SJSA1 (cell line): ENCODE measurements at regions not wholly inside any gene's neighbourhood (a gene's known extent, or its start where the extent isn't known, plus 50 kb on each side); places are given as distances from the start of the nearest gene placed in this dataset.
"Not testable (repeated sequence)": the region's sequence is repeated elsewhere in the genome, so short reads cannot be mapped to it uniquely, and the experiment has no call there.

ENCODE experiments used
- DNase-seq, 2 experiments: peaks; one replicate each; pipeline ENCODE4 v3.0.0-alpha.2; 2015 to 2020; ENCODE audit warnings: low spot score in 2 of 2, low read depth in 1 of 2
- H3K27ac ChIP-seq: fragments of 250-450 bp; sonication (Bioruptor Pico); 2 replicates; pipeline ENCODE4 v1.5.1; 2020; ENCODE audit warnings: mild to moderate bottlenecking, moderate library complexity
- H3K27me3 ChIP-seq: fragments of 250-450 bp; sonication (Bioruptor Pico); replicated peaks from 2 replicates; pipeline ENCODE4 v1.5.1; 2020; ENCODE audit warnings: mild to moderate bottlenecking, moderate library complexity
- H3K36me3 ChIP-seq: fragments of 250-450 bp; sonication (Bioruptor Pico); 2 replicates; pipeline ENCODE4 v1.5.1; 2020; ENCODE audit warnings: mild to moderate bottlenecking
- H3K4me1 ChIP-seq: fragments of 250-450 bp; sonication (Bioruptor Pico); replicated peaks from 2 replicates; pipeline ENCODE4 v1.6.1; 2021; ENCODE audit warnings: mild to moderate bottlenecking
- H3K4me3 ChIP-seq: fragments of 250-450 bp; sonication (Bioruptor Pico); 2 replicates; pipeline ENCODE4 v1.5.1; 2020; ENCODE audit warnings: mild to moderate bottlenecking
- H3K9me3 ChIP-seq: fragments of 250-450 bp; sonication (Bioruptor Pico); replicated peaks from 2 replicates; pipeline ENCODE4 v1.5.1; 2020; ENCODE audit warnings: mild to moderate bottlenecking

DNA sequence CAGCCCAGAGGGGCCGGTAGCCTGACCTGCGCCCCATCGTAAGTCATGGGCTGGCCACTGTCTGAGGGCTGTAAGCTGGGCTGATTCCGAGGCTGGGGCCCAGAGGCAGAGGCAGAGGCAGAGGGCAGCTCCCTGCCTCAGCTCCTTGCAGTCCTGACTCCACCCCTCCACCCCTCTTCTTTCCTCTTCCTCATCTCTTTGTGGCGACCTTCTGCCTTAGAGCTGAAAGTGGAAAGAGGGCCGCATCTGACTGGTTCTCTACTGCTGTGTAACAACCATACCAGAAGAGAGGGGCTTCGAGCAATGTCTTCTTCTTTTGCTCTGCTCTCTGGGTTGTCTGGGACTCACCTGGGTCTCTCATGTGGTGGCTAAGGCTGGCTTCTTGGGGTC, 179.1 kb downstream of the RPS24 start:
- Histone ChIP-seq H3K9me3 (no peaks in the 10 kb centered on the region), H3K27me3 (no peaks in the 10 kb centered on the region), H3K27ac (no peak overlapping the region), H3K36me3 (no peaks in the 10 kb centered on the region), H3K4me1 (peaks cover under 1% of the 10 kb centered on the region; the same call in 1 of the 2 replicates), H3K4me3 (no peak overlapping the region)
- DNase-seq, result no peak

DNA sequence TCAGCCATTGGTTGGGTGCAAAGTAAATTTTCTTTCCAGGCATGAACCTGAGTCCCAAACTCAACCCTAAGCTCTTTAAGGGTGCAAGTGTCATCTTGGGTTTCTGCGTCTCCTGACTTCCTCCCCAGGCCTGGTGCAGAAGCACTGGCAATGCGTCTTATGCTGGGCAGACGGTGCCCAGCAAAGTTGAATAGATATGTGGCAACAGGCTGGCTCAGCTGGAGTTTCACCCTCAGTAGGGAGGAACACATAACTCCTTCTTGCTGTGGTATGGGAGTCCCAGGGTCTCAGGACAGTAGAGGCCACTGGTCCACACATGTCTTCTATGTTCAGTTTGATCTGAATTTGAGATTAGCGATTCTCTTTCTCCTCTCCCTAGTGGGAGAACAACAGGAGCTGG, 181.3 kb downstream of the RPS24 start:
- no peaks in the 10 kb centered on the region; the same call in none of the 2 replicates for H3K4me1 ChIP-seq
- H3K27ac ChIP-seq, result no peak overlapping the region
- H3K27me3 ChIP-seq, result no peaks in the 10 kb centered on the region

DNA sequence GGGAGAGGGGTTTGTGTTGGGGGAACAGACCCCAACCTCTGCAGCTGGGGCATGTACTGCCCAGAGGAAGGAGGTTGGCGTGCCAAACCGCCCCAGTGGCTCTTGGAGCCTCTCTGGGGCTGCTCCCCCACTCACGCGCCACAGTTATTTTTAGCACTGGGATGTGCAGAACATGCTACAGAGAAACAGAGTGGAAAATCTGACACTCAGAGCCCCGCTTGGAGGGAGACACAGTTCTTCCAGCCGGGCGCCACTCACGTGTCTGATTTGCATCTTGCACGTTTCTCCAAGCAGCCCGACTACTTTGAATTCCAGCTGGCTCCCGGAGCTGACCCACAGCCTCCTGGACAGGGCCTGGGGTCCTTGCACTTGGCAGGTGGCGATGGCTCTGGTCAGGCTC, 182.0 kb downstream of the RPS24 start:
- H3K27ac ChIP-seq, result no peak overlapping the region
- H3K9me3 ChIP-seq, result no peaks in the 10 kb centered on the region
- H3K36me3 ChIP-seq, result no peaks in the 10 kb centered on the region
- H3K4me1 ChIP-seq, result no peaks in the 10 kb centered on the region; the same call in none of the 2 replicates
- H3K4me3 ChIP-seq, result no peak overlapping the region
- no peak for DNase-seq
- H3K27me3 ChIP-seq, result no peaks in the 10 kb centered on the region

More for the DNA sequence above, 181.3 kb downstream of the RPS24 start:
- Histone ChIP-seq H3K9me3 (no peaks in the 10 kb centered on the region), H3K4me3 (no peak overlapping the region), H3K36me3 (no peaks in the 10 kb centered on the region)
- DNase-seq, result no peak

DNA sequence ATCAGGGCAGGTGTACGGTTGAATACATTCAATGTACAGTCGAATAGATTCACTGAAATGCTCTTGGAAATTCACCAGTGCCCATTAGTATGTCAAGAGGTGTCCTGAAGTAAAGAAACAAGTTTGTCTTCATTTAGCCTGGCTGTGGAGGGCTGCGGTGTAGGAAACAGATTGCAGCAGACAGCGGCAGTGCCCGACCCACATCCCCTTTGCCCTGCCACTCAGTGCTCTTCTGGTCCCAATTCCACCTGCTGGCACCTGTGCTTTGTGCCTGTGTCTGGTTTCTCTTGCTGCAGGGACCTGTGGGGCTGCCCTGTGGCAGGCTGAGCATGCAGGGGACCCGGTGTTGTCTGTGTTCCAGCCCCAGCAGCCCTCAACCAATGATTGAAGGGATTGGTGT, 183.7 kb downstream of the RPS24 start:
- H3K4me1 ChIP-seq, result no peaks in the 10 kb centered on the region; the same call in 1 of the 2 replicates
- H3K27me3 ChIP-seq, result no peaks in the 10 kb centered on the region
- no peaks in the 10 kb centered on the region for H3K9me3 ChIP-seq
- H3K27ac ChIP-seq, result no peak overlapping the region
- no peak overlapping the region for H3K4me3 ChIP-seq
- no peaks in the 10 kb centered on the region for H3K36me3 ChIP-seq
- no peak for DNase-seq

DNA sequence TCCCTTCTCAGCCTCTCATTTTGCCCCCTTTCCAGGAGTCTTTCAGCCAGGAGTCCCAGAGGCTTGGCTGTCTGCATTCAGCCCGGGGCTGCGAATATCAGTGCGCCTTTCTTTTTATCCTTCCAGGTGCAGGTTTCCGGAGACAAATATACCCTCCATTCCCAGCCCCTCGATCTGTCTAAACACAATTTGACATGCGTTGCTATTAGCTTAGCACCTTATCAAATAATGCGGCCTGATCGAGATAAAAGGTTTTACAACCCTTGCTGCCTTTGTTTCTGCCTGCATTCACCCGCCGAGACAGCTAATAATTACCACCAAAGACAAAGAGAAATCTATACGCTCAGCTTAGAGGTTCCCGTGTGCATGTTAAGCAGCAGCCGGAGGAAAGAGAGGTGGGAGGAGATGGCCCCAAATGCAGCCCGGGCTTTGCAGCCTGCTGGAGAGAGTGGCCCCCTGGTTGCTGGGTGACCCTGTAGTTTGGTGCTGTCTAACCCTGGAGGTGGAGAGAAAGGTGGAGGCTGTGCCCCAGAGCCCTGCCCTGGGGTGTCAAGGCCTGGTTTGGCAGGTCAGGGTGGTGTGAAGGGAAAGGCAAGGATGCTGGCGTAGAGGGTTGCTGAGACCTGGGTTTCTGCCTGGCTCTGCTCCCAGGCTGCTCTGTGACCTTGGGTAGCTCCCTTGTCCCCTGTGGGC, 185.3 kb downstream of the RPS24 start:
- Histone ChIP-seq H3K9me3 (no peaks in the 10 kb centered on the region), H3K4me3 (no peak overlapping the region), H3K36me3 (no peaks in the 10 kb centered on the region), H3K27ac (no peak overlapping the region), H3K4me1 (no peaks in the 10 kb centered on the region; the same call in 1 of the 2 replicates), H3K27me3 (no peaks in the 10 kb centered on the region)
- no peak for DNase-seq

DNA sequence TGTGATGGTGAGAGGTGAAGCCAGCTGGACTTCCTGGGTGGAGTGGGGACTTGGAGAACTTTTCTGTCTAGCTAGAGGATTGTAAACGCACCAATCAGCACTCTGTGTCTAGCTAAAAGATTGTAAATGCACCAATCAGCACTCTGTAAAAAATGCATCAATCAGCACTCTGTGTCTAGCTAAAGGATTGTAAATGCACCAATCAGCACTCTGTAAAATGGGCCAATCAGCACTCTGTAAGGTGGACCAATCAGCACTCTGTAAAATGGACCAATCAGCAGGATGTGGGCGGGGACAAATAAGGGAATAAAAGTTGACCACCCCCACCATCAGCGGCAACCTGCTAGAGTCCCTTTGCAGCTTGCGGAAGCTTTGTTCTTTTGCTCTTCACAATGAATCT, 185.9 kb downstream of the RPS24 start:
- not testable (repeated sequence) for H3K27ac ChIP-seq, H3K27me3 ChIP-seq, H3K36me3 ChIP-seq, H3K4me1 ChIP-seq, DNase-seq, H3K9me3 ChIP-seq, H3K4me3 ChIP-seq

DNA sequence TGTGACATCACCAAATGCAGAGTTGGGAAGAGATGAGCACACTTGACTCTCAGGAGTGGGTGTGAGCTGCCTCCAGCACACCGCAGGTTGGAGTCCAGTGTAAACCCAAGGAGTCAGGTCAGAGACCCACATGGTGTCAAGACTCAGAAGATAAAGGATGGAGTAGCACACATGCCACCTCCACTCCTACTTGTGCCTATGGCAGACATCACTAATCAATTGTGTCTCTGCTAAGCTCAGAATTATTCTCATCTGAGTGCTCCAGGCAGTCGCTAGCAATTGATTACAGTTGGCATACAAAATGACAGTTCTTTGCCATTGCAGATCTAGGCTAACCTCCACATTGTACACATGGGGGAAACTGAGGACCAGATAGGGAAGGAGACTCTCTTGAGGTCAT, 187.1 kb downstream of the RPS24 start:
- DNase-seq, result no peak

DNA sequence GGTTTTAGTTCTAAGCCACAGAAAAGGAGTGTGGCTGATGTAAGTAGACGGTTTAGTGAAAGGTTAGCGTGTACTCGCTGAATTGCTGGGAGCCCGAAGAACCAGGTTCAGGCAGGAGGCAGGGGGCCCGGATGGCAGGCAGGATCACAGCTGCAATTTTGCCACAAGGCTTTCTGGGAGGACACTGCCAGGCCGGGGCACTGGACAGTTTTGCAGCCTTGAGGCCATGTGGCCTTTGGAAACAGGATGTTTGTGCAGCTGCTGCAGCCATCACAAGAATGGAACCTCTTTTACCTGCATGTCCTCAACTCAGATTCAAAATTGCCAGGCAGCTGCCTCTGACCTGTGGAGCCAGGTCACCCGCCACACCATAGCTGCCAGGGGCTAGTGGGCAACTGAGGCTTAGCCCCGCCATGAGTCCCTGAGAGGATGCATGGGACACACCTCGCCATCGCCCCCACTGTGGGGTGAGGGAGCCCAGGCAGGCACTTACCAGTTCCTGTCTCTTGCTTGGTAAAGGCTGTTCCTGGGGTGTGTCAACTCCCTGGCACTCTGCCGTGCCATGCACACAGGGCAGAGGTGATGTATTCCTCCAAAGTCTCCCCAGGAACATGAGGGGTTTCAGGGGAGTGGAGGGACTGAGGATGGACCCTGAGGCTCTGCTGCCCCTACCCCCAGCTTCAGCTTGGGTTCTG, 188.6 kb downstream of the RPS24 start:
- peaks cover 12% of the 10 kb centered on the region for H3K4me1 ChIP-seq
- no peak for DNase-seq
- H3K36me3 ChIP-seq, result no peaks in the 10 kb centered on the region
- no peak overlapping the region for H3K27ac ChIP-seq
- H3K4me3 ChIP-seq, result no peak overlapping the region
- no peaks in the 10 kb centered on the region for H3K27me3 ChIP-seq
- H3K9me3 ChIP-seq, result no peaks in the 10 kb centered on the region

More for the DNA sequence above, 187.1 kb downstream of the RPS24 start:
- Histone ChIP-seq H3K27ac (no peak overlapping the region), H3K4me3 (no peak overlapping the region), H3K9me3 (no peaks in the 10 kb centered on the region), H3K27me3 (no peaks in the 10 kb centered on the region), H3K4me1 (peaks cover 12% of the 10 kb centered on the region), H3K36me3 (no peaks in the 10 kb centered on the region)

DNA sequence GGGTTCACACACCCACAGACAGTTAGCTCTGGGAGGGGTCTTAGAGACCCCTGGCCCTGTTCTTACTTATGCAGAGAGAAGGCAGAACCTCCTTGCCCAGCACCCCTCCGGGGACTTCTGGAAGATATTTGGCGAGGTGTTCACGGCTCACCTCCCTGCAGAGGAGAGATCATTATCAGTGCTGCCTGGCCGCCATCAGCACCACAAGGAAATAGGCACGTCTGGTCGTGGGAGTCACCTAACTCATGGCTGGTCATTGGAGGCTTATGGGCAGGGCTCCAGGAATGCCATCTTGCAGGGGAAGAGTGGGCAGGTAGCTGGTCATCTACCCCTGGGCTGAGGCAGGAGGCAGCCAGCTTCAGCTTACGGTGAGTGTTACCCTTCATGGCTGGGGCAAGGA, 189.4 kb downstream of the RPS24 start:
- Histone ChIP-seq H3K9me3 (no peaks in the 10 kb centered on the region), H3K27me3 (no peaks in the 10 kb centered on the region), H3K4me3 (no peak overlapping the region), H3K36me3 (no peaks in the 10 kb centered on the region), H3K4me1 (peaks cover 12% of the 10 kb centered on the region), H3K27ac (no peak overlapping the region)
- DNase-seq, result no peak

DNA sequence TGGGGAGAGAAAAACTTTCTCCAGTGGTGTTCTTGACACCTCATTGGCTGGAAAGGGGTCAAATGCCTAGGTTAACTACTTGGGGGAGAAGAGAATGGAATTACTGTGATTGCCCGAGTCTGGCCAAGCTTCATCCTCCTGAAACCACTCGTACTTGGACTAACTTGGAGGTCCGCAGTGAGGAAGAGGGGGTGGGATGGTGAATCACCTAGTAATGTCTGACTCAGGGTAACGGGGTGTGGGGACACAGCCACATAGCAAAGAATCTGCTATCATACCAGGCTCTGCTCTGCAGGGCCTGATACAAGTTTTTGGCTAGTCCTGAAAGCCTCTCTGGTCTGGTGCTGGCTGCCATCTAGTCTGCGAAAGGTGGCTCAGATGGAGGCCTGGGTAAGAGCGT, 190.9 kb downstream of the RPS24 start:
- no peaks in the 10 kb centered on the region for H3K36me3 ChIP-seq
- H3K27me3 ChIP-seq, result no peaks in the 10 kb centered on the region
- no peaks in the 10 kb centered on the region for H3K9me3 ChIP-seq
- no peak overlapping the region for H3K27ac ChIP-seq
- no peak overlapping the region for H3K4me3 ChIP-seq
- peaks cover 12% of the 10 kb centered on the region for H3K4me1 ChIP-seq
- peak in 1 of 2 experiments; percentile 18 for DNase-seq

DNA sequence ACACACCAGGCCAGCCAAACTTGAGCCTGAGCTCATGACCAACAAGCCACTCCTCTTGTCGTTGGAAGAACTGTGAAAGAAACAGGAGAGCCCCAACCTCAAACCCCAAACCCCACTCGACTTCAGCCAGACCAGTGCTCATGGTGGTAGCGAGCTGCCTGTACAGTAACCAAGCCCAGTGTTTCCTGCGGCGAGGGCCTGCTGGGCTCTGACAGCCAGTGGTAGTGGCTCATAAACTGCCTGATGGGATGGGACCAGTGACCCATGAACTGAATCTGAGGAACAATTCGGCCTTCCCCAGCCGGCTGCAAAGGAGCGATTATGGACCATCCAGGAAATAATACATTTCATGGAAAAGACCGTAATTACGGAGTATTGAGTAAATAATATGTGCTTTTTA, 191.9 kb downstream of the RPS24 start:
- H3K27ac ChIP-seq, result no peak overlapping the region
- H3K9me3 ChIP-seq, result no peaks in the 10 kb centered on the region
- H3K4me3 ChIP-seq, result no peak overlapping the region
- peaks cover 12% of the 10 kb centered on the region for H3K4me1 ChIP-seq
- no peaks in the 10 kb centered on the region for H3K27me3 ChIP-seq
- H3K36me3 ChIP-seq, result no peaks in the 10 kb centered on the region
- no peak for DNase-seq

DNA sequence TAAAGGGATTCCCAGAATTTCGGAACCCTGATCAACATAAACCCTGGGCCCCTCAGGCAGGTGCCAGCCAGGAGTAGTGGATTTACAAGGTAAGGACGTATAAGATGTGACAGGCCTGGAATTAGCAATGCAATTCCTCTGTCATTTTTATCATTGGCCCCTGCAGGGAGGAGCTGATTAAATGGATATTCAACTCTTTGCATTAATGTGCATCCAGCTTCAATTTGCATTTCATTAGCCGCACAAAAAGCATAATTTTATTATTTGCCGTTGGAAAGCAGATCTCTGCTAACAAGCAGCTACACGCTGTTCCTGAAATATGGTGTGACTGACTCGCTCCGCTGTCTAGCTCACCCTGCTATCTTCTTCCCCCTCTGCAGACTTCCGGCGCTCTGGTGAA, 195.8 kb downstream of the RPS24 start:
- H3K27me3 ChIP-seq, result no peaks in the 10 kb centered on the region

DNA sequence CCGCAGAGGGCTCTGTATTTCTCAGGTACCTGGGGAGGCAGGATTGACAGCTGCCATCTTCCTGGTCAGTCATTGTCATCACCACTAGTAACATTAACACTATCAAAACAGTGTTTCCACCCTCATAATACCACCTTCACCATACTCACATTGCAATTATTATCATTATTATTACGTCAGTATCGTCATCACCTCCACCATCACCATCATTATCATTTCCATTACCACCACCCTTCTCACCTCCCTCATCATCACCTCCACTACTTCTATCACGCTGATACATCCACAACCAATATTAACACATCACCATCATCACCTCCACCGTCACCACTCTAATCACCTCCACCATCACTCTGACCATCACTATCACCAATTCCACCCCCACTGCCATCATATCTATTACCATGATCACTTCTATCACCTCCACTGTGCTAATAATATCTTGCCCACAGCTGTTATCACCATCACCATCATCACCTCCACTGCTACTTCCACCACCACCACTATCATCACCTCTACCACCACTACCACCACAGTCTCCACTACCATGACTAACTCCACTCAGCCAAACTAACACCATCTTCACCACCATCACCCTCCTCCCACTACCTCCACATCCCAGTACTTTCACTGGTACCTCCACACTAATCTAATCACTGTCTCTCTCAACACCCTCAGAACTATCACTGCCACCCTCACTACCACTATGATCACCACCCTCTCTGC, 196.4 kb downstream of the RPS24 start:
- Histone ChIP-seq H3K4me3 (no peak overlapping the region), H3K4me1 (peaks cover 2% of the 10 kb centered on the region), H3K27me3 (no peaks in the 10 kb centered on the region), H3K36me3 (no peaks in the 10 kb centered on the region; the same call in 1 of the 2 replicates), H3K9me3 (no peaks in the 10 kb centered on the region), H3K27ac (no peak overlapping the region)
- no peak for DNase-seq

More for the DNA sequence above, 195.8 kb downstream of the RPS24 start:
- Histone ChIP-seq H3K4me1 (peaks cover 8% of the 10 kb centered on the region), H3K9me3 (no peaks in the 10 kb centered on the region), H3K4me3 (no peak overlapping the region), H3K36me3 (no peaks in the 10 kb centered on the region; the same call in 1 of the 2 replicates), H3K27ac (no peak overlapping the region)
- no peak for DNase-seq

DNA sequence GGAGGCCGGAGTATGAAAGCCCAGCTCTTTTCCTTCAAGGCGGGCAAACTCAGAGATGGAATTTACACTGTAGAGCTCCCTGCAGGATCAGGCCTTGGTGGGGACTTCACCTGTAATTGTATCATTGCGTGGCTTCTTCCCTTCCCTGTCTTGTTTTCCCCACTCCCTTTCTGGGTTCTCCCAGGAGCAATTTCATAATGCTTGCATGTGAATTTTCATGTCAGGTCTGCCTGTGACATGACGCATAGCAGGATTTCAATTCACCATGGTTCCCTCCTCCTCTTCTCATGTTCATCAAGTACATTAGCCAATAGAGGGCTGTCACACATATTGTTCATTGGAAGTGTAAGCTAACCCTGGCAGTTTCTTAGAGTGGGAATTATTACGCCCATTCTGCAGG, 197.7 kb downstream of the RPS24 start:
- DNase-seq, result no peak

More for the DNA sequence above, 197.7 kb downstream of the RPS24 start:
- H3K9me3 ChIP-seq, result no peaks in the 10 kb centered on the region
- no peak overlapping the region for H3K27ac ChIP-seq
- no peaks in the 10 kb centered on the region; the same call in 1 of the 2 replicates for H3K36me3 ChIP-seq
- H3K4me1 ChIP-seq, result no peaks in the 10 kb centered on the region
- H3K4me3 ChIP-seq, result no peak overlapping the region
- no peaks in the 10 kb centered on the region for H3K27me3 ChIP-seq
